MM.1S (cell line): ENCODE measurements at regions not wholly inside any gene's neighbourhood (a gene's known extent, or its start where the extent isn't known, plus 50 kb on each side); places are given as distances from the start of the nearest gene placed in this dataset.

Experiments used
- EZH2 ChIP-seq: fragments of 300-600 bp; sonication (generic); optimal IDR thresholded peaks from 2 replicates; pipeline ENCODE3; 2017; ENCODE audit warnings: low read depth, mild to moderate bottlenecking, antibody characterized with exemption, low read length, mixed read lengths
- TF ChIP-seq, protein P1 (sequence below): fragments of 300-600 bp; sonication (generic); IDR thresholded peaks from 2 replicates; pipeline ENCODE4 v1.5.1; 2016; ENCODE audit warnings: antibody characterized with exemption, low read length, mixed read lengths

DNA sequence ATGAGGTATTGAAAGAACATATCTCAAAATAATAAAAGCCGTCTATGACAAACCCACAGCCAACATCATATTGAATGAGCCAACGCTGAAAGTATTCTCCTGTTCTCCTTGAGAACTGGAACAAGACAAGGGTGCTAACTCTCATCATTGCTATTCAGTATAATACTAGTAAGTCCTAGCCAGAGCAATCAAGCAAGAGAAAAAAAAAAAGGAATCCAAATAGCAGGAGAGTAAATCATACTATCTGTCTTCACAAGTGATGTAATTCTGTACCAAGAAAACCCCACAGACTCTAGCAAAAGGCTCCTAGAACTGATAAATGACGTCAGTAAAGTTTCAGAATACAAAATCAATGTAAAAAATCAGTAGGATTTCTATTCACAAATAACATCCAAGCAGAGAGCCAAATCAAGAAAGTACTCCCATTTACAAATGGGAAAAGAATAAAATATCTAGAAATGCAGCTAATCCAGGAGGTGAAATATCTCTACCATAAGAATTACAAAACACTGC is 1632.8 kb downstream of the NCAM2 start:
- TF ChIP-seq, protein P1, sequence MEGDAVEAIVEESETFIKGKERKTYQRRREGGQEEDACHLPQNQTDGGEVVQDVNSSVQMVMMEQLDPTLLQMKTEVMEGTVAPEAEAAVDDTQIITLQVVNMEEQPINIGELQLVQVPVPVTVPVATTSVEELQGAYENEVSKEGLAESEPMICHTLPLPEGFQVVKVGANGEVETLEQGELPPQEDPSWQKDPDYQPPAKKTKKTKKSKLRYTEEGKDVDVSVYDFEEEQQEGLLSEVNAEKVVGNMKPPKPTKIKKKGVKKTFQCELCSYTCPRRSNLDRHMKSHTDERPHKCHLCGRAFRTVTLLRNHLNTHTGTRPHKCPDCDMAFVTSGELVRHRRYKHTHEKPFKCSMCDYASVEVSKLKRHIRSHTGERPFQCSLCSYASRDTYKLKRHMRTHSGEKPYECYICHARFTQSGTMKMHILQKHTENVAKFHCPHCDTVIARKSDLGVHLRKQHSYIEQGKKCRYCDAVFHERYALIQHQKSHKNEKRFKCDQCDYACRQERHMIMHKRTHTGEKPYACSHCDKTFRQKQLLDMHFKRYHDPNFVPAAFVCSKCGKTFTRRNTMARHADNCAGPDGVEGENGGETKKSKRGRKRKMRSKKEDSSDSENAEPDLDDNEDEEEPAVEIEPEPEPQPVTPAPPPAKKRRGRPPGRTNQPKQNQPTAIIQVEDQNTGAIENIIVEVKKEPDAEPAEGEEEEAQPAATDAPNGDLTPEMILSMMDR = no peak
- TF ChIP-seq EZH2 = no peak
